H9 (cell line): ENCODE measurements at regions not wholly inside any gene's neighbourhood (a gene's known extent, or its start where the extent isn't known, plus 50 kb on each side); places are given as distances from the start of the nearest gene placed in this dataset.

Source experiments
- DNase-seq: peaks from one replicate; pipeline ENCODE4 v3.0.0-alpha.2; 2017
- H2AFZ ChIP-seq: one replicate; pipeline ENCODE4 v1.6.1; 2013; ENCODE audit warnings: mild to moderate bottlenecking, low read length, control low read depth, moderate library complexity
- H2AK5ac ChIP-seq: 2 replicates; pipeline ENCODE4 v1.6.1; 2013; ENCODE audit warnings: low read length, control low read depth, mixed read lengths; ENCODE audit not compliant: insufficient read length
- H2BK120ac ChIP-seq: one replicate; pipeline ENCODE4 v1.6.1; 2013; ENCODE audit warnings: low read depth, mild to moderate bottlenecking, low read length, control low read depth, inconsistent platforms; ENCODE audit not compliant: poor library complexity, severe bottlenecking
- H2BK12ac ChIP-seq: 2 replicates; pipeline ENCODE4 v1.6.1; 2013; ENCODE audit warnings: low read length, control low read depth, mixed read lengths, low read depth; ENCODE audit not compliant: insufficient read length
- H2BK15ac ChIP-seq: 2 replicates; pipeline ENCODE4 v1.6.1; 2013; ENCODE audit warnings: low read depth, low read length, control low read depth
- H2BK20ac ChIP-seq: one replicate; pipeline ENCODE4 v1.6.1; 2013; ENCODE audit warnings: low read depth, mild to moderate bottlenecking, low read length, control low read depth, inconsistent platforms; ENCODE audit not compliant: poor library complexity, severe bottlenecking
- H2BK5ac ChIP-seq: 2 replicates; pipeline ENCODE4 v1.6.1; 2013; ENCODE audit warnings: low read length, control low read depth, mixed read lengths; ENCODE audit not compliant: insufficient read length
- H3K14ac ChIP-seq: 2 replicates; pipeline ENCODE4 v1.6.1; 2013; ENCODE audit warnings: low read length, control low read depth; ENCODE audit not compliant: insufficient read depth
- H3K18ac ChIP-seq: 2 replicates; pipeline ENCODE4 v1.6.1; 2013; ENCODE audit warnings: low read depth, mild to moderate bottlenecking, mixed read lengths, low read length, control low read depth; ENCODE audit not compliant: insufficient read length
- H3K23ac ChIP-seq: 2 replicates; pipeline ENCODE4 v1.6.1; 2013; ENCODE audit warnings: low read length, control low read depth, mixed read lengths, low read depth; ENCODE audit not compliant: insufficient read length
- H3K23me2 ChIP-seq: 2 replicates; pipeline ENCODE4 v1.6.1; 2013; ENCODE audit warnings: low read depth, mild to moderate bottlenecking, mixed read lengths, low read length, control low read depth; ENCODE audit not compliant: insufficient read length, poor library complexity, severe bottlenecking
- H3K27ac ChIP-seq: 2 replicates; pipeline ENCODE4 v1.5.1; 2013; ENCODE audit warnings: low read length, control low read depth, mixed read lengths, low read depth; ENCODE audit not compliant: insufficient read length
- H3K27me3 ChIP-seq: 2 replicates; pipeline ENCODE4 v1.6.1; 2013; ENCODE audit warnings: low read length, control low read depth, inconsistent platforms; ENCODE audit not compliant: insufficient read depth
- H3K4ac ChIP-seq: 2 replicates; pipeline ENCODE4 v1.6.1; 2013; ENCODE audit warnings: low read depth, mild to moderate bottlenecking, control low read depth, inconsistent platforms, low read length, moderate library complexity
- H3K4me1 ChIP-seq: 2 replicates; pipeline ENCODE4 v1.6.1; 2013; ENCODE audit warnings: low read length, control low read depth, inconsistent platforms; ENCODE audit not compliant: insufficient read depth
- H3K4me2 ChIP-seq: 2 replicates; pipeline ENCODE4 v1.6.1; 2013; ENCODE audit warnings: low read length, control low read depth, mixed read lengths; ENCODE audit not compliant: insufficient read length, insufficient read depth
- H3K56ac ChIP-seq: 2 replicates; pipeline ENCODE4 v1.6.1; 2013; ENCODE audit warnings: low read depth, mild to moderate bottlenecking, mixed read lengths, low read length, control low read depth; ENCODE audit not compliant: insufficient read length
- H3K79me1 ChIP-seq: 2 replicates; pipeline ENCODE4 v1.6.1; 2013; ENCODE audit warnings: low read depth, mild to moderate bottlenecking, moderate library complexity, low read length, control low read depth, inconsistent platforms; ENCODE audit not compliant: insufficient read depth, poor library complexity, severe bottlenecking
- H3K79me2 ChIP-seq: 2 replicates; pipeline ENCODE4 v1.6.1; 2013; ENCODE audit warnings: low read length, control low read depth, inconsistent platforms; ENCODE audit not compliant: insufficient read depth
- H3K9ac ChIP-seq: 2 replicates; pipeline ENCODE4 v1.6.1; 2013; ENCODE audit warnings: low read length, control low read depth, mixed read lengths; ENCODE audit not compliant: insufficient read length; ENCODE audit errors: extremely low read depth
- H3K9me3 ChIP-seq: one replicate; pipeline ENCODE4 v1.6.1; 2013; ENCODE audit warnings: low read depth, low read length, inconsistent platforms; ENCODE audit not compliant: control insufficient read depth
- H3T11ph ChIP-seq: one replicate; pipeline ENCODE4 v1.6.1; 2013; ENCODE audit warnings: mild to moderate bottlenecking, low read length, control low read depth, inconsistent platforms
- H4K20me1 ChIP-seq: one replicate; pipeline ENCODE4 v1.6.1; 2013; ENCODE audit not compliant: control insufficient read depth, insufficient read length, insufficient read depth
- H4K5ac ChIP-seq: 2 replicates; pipeline ENCODE4 v1.6.1; 2013; ENCODE audit warnings: low read depth, mild to moderate bottlenecking, mixed read lengths, low read length, control low read depth; ENCODE audit not compliant: insufficient read length
- H4K8ac ChIP-seq: replicated peaks from 2 replicates; pipeline ENCODE4 v1.6.1; 2013; ENCODE audit warnings: low read length, control low read depth, mixed read lengths, low read depth; ENCODE audit not compliant: insufficient read length
- H4K91ac ChIP-seq: 2 replicates; pipeline ENCODE4 v1.6.1; 2013; ENCODE audit warnings: low read depth, mild to moderate bottlenecking, moderate library complexity, mixed read lengths, low read length, control low read depth; ENCODE audit not compliant: insufficient read length
- H3K27ac Mint-ChIP-seq, 3 experiments: 2 replicates in 2 of 3; 3 replicates in 1 of 3; pipeline ENCODE4 v1.8.0; 2020 to 2021; ENCODE audit warnings: mixed read lengths in 3 of 3, mild to moderate bottlenecking in 1 of 3, moderate library complexity in 1 of 3
- H3K27me3 Mint-ChIP-seq: 2 replicates; pipeline ENCODE4 v1.8.0; 2021; ENCODE audit warnings: low read depth, mild to moderate bottlenecking, moderate library complexity, mixed read lengths
- H3K36me3 Mint-ChIP-seq, 3 experiments: 2 replicates in 2 of 3; 3 replicates in 1 of 3; pipeline ENCODE4 v1.8.0; 2020 to 2021; ENCODE audit warnings: low read depth in 3 of 3, mixed read lengths in 3 of 3; ENCODE audit not compliant: insufficient read depth in 1 of 3
- H3K4me1 Mint-ChIP-seq, 2 experiments: 2 replicates each; pipeline ENCODE4 v1.8.0; 2020; ENCODE audit warnings: mixed read lengths in 2 of 2
- H3K4me3 Mint-ChIP-seq, 2 experiments: 2 replicates in 1 of 2; 3 replicates in 1 of 2; pipeline ENCODE4 v1.8.0; 2020 to 2021; ENCODE audit warnings: mild to moderate bottlenecking in 2 of 2, mixed read lengths in 2 of 2, moderate library complexity in 1 of 2
- H3K9me3 Mint-ChIP-seq, 2 experiments: 2 replicates in 1 of 2; 3 replicates in 1 of 2; pipeline ENCODE4 v1.8.0; 2020; ENCODE audit warnings: mild to moderate bottlenecking in 2 of 2, mixed read lengths in 2 of 2, moderate library complexity in 1 of 2
- WGBS: extraction: QIAGEN DNeasy Blood & Tissue Kit; methylation state at CpG from one replicate; pipeline ENCODE4 v1.1.7; 2013; ENCODE audit warnings: missing lambda C conversion rate, low lambda C conversion rate, mixed read lengths; ENCODE audit not compliant: insufficient read length; ENCODE audit errors: extremely low coverage; 5-methylcytosine and 5-hydroxymethylcytosine counted together
- TF ChIP-seq, protein P1 (sequence below): fragments of 200-600 bp; sonication (generic); conservative IDR thresholded peaks from 3 replicates; pipeline ENCODE4 v1.8.0; 2021; ENCODE audit warnings: antibody characterized with exemption, mild to moderate bottlenecking

GRCh38 chr10:94085288-94085687, 91.6 kb downstream of the PLCE1 start:
- Histone ChIP-seq H3K4me1 (no peaks in the 10 kb centered on the region), H3K4me2 (no peak overlapping the region), H3K23me2 (no peaks in the 10 kb centered on the region), H2BK15ac (no peak overlapping the region), H3K79me2 (no peaks in the 10 kb centered on the region), H4K20me1 (no peaks in the 10 kb centered on the region), H2BK5ac (no peak overlapping the region), H3K27me3 (no peaks in the 10 kb centered on the region), H4K8ac (no peak overlapping the region), H3K18ac (no peak overlapping the region), H3K56ac (no peak overlapping the region), H2BK12ac (no peak overlapping the region), H4K5ac (no peak overlapping the region), H3K79me1 (no peaks in the 10 kb centered on the region), H2AFZ (no peak overlapping the region), H2BK120ac (no peak overlapping the region), H3T11ph (no peak overlapping the region), H3K9me3 (no peaks in the 10 kb centered on the region), H2BK20ac (no peak overlapping the region), H4K91ac (no peak overlapping the region), H3K27ac (no peak overlapping the region), H3K14ac (no peak overlapping the region), H3K4ac (no peak overlapping the region), H2AK5ac (no peak overlapping the region), H3K23ac (no peak overlapping the region), H3K9ac (no peak overlapping the region)
- TF ChIP-seq, protein P1, sequence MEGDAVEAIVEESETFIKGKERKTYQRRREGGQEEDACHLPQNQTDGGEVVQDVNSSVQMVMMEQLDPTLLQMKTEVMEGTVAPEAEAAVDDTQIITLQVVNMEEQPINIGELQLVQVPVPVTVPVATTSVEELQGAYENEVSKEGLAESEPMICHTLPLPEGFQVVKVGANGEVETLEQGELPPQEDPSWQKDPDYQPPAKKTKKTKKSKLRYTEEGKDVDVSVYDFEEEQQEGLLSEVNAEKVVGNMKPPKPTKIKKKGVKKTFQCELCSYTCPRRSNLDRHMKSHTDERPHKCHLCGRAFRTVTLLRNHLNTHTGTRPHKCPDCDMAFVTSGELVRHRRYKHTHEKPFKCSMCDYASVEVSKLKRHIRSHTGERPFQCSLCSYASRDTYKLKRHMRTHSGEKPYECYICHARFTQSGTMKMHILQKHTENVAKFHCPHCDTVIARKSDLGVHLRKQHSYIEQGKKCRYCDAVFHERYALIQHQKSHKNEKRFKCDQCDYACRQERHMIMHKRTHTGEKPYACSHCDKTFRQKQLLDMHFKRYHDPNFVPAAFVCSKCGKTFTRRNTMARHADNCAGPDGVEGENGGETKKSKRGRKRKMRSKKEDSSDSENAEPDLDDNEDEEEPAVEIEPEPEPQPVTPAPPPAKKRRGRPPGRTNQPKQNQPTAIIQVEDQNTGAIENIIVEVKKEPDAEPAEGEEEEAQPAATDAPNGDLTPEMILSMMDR: no peak
- no CpG with 5 or more reads among the region's 4 CpGs for WGBS
- Mint-ChIP-seq H3K9me3 (peaks cover 8 to 11% of the 10 kb centered on the region in 2 experiments; a peak in 2 of 5 replicates), H3K4me3 (no peak overlapping the region), H3K27me3 (peaks cover 2% of the 10 kb centered on the region), H3K27ac (peak overlapping the region in 1 of 3 experiments; percentile 87; a peak in 1 of 7 replicates), H3K36me3 (no peaks in the 10 kb centered on the region; a peak in 1 of 7 replicates), H3K4me1 (peaks cover 0 to 4% of the 10 kb centered on the region in 2 experiments; a peak in 3 of 4 replicates)
- DNase-seq: no peak
